NB4 (cell line): ENCODE measurements at regions not wholly inside any gene's neighbourhood (a gene's known extent, or its start where the extent isn't known, plus 50 kb on each side); places are given as distances from the start of the nearest gene placed in this dataset.

Source experiments
- CTCF ChIP-seq: IDR thresholded peaks from one replicate; pipeline ENCODE4 v1.5.1; 2012; ENCODE audit warnings: low read depth, low read length
- POLR2A ChIP-seq: IDR thresholded peaks from 2 replicates; pipeline ENCODE4 v1.6.1; 2011; ENCODE audit warnings: mild to moderate bottlenecking; ENCODE audit not compliant: insufficient read length; ENCODE audit errors: extremely low read depth

- TF ChIP-seq CTCF = no peak
- no peak for TF ChIP-seq POLR2A
Measured at GRCh38 chr5:40307920-40308319, 371.8 kb upstream of the PTGER4 start.
